ENCODE measurements at regions not wholly inside any gene's neighbourhood (a gene's known extent, or its start where the extent isn't known, plus 50 kb on each side); places are given as distances from the start of the nearest gene placed in this dataset.
A peak's percentile ranks its signal among the peaks of the same experiment; 100 is the strongest.

DNA sequence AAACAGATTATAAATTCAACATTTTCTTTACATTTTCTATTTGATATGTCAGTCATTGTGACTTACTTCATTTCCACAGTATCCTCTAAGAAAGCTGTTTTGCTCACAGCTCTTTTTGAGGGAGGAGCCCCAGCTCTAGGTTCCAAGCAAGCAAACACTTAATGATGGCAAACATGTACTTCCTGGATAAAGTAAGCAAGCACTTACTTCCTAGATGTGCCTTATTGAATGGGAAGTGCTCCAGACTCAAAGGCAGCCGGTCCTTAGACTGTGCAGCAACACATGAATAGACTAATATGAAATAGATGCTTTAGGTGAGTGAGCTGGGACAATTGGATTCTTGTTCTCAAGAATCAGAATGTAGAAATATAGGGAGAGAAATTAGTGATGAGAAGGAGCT, 2149.8 kb upstream of the PIK3C3 start:
- DNase-seq (ENCODE audit: low spot score), result no peak

GRCh38 chr18:39802648-39803229, 2152.3 kb upstream of the PIK3C3 start:
- no peak for DNase-seq (ENCODE audit: low spot score)

- DNase-seq (ENCODE audit: low spot score), result no peak
Measured at GRCh38 chr18:39801848-39802247, 2153.2 kb upstream of the PIK3C3 start.

DNA sequence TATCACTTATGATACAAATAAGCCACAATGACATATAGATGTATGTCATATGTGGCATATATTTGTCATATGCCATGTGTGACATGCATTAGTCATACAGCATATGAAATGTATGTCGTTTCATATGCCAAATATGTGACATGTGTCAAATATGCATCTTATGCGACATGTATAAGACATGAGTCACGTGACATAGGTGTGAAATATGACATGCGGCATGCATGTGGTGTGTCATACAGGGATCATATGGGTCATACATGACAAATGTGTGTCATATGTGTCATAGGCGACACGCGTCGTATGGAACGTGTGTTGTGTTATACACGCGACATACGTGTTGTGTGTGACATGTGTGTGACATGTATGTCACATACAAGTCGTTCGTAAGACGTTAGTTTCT, 2154.0 kb upstream of the PIK3C3 start:
- no peak for DNase-seq (ENCODE audit: low spot score)

DNA sequence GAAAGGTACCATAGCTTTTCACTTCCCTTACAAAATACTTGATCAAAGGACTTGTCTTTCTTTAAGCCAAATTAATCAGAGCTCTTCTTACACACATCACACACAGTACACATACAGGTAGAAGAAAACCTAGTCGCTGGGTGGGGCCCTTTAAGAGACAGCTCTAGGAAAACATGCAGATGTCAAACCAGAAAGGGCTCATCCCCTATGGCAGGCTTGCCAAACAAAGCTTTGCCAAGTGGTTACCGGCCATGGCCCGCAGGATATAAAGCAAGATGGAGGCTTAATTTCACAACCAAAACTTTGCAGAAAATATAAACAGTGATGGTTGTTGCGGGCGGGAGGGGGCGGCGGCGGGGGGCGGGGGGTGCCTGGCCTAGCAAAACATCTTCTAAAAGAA, 2156.0 kb upstream of the PIK3C3 start:
- no peak for DNase-seq (ENCODE audit: low spot score)

DNA sequence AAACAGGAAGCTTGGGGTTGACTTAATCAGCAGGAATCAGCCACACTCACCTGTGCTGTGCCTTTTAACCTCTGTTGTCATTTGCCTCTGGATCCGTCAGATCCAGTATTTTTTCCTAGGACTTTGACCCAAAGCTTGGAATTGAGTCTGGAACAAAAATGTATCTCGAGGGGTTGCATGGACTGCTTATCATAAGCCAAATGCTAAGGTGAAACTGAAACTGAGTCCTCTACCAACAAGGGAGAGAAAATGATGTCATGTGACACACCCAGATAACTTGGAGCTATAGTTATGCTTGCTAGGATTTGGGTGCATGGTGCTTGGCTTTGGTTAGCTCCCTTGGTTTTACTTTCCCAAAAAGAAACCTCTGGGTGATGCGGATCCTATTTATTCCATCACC, 2158.6 kb upstream of the PIK3C3 start:
- no peak for DNase-seq (ENCODE audit: low spot score)

DNA sequence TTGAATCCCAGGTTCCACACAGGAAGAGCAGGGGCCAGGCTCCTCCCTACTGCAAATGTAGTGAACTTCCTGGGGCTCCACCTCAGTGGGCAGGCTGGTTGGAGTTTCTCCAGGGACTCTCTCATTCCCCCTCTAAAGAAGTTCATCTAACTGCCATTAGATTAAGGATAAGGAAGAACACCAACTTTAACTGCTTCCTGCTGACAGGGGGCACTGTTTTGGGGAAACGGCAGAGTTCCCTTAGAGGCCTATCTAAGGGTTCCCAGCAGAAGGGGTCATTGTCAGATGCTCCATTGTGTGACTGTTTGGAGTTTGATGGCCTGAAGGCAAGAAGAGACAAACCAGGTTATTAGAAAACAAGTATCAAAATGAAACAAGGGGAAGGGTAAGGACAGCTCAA, 2159.7 kb upstream of the PIK3C3 start:
- no peak for DNase-seq (ENCODE audit: low spot score)

- DNase-seq (ENCODE audit: low spot score), result no peak
Measured at GRCh38 chr18:39793609-39794008, 2161.4 kb upstream of the PIK3C3 start.

GRCh38 chr18:39788383-39788782, 2166.7 kb upstream of the PIK3C3 start:
- DNase-seq (ENCODE audit: low spot score), result no peak

- DNase-seq (ENCODE audit: low spot score), result no peak
Measured at GRCh38 chr18:39786477-39786876, 2168.6 kb upstream of the PIK3C3 start.

DNA sequence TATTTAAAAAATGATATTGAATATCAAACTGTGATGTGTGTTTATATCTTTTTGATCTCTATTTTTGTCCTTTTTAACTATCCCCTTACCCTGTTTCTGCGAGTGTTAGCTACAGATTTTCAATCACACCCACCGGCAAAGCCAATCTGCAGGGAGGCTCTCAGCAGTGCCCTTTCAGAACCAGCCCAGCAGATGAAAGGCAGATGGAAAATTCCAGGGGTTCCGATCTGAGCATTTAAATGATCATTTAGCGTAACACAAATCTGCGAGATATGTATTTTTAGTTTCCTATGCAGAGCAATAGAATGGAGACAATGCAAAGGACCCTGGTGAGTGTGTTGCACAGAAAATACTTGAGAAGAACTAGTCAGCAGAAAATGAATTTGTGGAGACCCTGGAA, 2170.5 kb upstream of the PIK3C3 start:
- no peak for DNase-seq (ENCODE audit: low spot score)

- DNase-seq (ENCODE audit: low spot score), result peak; percentile 11
Measured at GRCh38 chr18:39781565-39781964, 2173.5 kb upstream of the PIK3C3 start.

DNA sequence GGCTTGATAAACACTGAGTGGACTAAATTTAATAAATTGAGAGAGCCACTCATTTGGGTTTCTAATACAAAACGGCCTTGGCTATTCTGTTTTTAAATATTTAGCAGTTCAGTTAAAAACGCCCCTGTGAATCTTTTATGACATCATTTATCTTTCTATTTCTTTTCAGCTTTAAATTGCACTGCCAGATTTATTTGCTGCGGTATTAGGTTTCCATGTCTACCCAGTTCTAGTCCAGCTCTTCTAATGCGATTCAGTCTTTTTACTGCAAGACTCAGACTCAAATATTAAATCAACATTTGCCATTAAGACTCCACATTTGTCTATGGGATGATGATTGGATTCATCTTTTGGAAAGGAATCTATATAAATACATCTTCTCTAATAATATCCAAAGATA, 2174.3 kb upstream of the PIK3C3 start:
- DNase-seq (ENCODE audit: low spot score), result no peak

DNA sequence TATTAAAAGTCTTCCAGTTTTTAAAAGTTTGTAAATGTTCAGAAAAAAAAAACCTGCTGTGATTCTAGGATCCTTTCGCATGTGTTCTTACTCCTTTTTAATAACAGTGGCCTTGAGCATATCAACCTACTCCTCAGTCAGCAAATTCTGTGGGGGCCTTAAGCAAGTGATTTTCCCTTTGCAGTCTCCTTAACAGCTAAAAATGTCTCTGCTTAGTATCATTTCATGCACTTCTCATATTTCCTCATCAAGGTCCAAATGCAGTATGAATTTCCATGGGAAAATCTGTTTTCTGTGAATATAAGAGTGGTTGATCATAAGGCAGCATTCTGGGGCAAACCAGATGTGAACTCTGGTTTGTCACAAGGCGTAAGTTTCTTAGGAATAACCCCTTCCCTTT, 2175.1 kb upstream of the PIK3C3 start:
- DNase-seq (ENCODE audit: low spot score), result no peak

DNA sequence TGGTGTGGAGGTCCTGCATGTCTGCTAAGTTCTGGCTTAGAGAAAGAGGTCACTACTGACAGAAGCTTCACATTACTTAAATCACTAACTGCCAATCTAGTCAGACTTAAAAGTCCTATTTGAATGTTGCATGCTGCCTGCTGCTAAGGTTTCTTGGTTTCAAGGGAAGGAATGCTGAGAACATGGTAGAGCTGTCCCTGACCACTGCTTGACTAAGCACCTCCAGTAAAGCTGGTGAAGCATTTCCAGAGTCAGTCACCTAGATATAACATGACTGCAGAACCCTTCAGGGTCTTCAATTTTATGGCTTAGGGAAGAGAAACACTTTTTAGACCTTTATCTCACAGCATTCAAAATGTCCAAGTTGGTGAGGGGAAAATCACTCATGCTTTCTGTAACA, 2178.3 kb upstream of the PIK3C3 start:
- no peak for DNase-seq (ENCODE audit: low spot score)

DNA sequence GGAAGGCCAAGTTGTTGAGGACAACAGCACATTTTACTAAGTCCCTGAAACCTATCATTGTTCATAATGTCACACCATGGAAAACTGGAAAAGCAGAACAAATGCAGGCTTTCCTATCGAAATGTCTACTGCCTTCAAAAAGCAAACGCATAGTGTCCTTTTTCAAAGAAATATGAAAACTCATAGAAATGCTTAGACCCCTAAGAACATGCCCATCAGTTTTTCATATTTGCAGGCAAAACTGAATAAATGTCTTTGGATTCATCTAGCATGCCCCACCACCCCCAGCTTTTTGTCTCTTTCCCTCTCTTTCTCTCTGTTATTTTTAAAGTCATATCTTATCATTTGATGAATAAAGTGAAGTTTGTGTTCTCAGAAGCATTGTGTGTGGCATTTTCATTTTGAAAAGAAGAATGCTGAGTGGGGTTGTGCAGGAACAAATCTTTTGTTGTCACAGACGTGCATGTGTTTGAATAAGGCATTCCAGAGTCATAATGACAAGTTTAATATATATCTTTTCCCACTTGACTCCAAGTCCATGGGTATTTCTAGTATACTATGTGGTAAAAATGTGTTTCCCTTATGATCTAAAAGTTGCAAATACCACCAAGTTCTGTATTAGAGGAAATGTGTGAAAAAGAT, 2180.0 kb upstream of the PIK3C3 start:
- no peak for DNase-seq (ENCODE audit: low spot score)

- DNase-seq (ENCODE audit: low spot score), result no peak
Measured at GRCh38 chr18:39773646-39774045, 2181.4 kb upstream of the PIK3C3 start.

GRCh38 chr18:39772155-39772919, 2182.7 kb upstream of the PIK3C3 start:
- DNase-seq (ENCODE audit: low spot score), result no peak

DNA sequence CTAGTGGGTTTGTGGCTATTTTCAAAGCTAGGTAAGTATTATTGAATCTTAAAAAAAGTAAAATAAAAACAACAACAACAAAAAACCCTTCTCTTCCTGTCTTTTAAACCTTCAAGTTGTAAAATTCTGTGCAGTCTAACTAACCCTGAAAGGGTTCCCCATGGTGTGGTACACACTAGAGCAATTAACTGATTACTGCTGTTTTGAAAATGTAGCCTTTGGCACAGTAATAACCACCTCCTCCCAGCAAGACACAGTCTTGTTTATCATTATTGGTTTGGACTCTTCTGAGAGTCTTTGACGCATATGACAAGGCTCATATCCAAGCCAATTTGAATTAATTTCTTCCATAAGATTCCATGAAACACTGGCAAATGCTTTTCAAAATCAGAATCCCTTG, 2184.6 kb upstream of the PIK3C3 start:
- no peak for DNase-seq (ENCODE audit: low spot score)

DNA sequence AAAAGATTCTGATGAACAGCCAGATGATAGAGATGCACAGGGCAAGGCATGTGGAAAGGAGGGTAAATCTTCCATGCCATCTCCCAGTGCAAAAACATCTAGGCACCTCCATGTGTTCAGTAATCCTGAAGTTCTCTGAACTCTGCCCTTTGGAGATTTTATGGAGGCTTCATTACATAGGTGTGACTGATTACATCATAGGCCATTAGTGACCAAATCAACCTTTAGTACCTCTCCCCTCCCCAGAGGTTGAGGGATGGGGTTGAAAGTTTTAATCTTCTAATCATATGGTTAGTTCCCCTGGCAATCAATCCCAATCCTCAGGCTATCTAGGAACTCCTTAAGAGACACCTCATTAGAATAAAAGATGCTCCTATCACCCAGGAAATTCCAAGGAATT, 2190.2 kb upstream of the PIK3C3 start:
- DNase-seq (ENCODE audit: low spot score), result no peak

- DNase-seq (ENCODE audit: low spot score), result no peak
Measured at GRCh38 chr18:39761273-39761672, 2193.8 kb upstream of the PIK3C3 start.

DNA sequence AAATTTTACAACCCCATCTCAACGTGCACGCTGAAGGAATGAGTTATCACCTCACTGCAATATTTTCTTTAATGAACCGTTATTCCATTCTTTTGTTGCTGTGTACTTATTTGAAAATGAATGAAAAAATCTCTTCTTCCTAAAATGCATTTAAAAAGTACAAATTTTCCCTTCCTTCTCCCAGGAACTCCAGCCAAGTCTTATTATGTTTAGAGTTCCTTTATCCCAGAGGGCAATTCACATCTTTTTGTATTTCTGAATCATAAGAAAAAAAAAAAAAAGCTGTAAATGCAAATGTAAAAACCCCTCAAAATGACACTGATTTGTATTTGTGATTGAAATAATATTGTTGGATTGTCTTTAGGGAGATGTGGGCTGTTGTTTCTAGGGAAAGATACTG, 2194.3 kb upstream of the CELF4 start:
- DNase-seq (ENCODE audit: low spot score), result no peak

- DNase-seq (ENCODE audit: low spot score), result no peak
Measured at GRCh38 chr18:39753178-39753577, 2187.6 kb upstream of the CELF4 start.

DNA sequence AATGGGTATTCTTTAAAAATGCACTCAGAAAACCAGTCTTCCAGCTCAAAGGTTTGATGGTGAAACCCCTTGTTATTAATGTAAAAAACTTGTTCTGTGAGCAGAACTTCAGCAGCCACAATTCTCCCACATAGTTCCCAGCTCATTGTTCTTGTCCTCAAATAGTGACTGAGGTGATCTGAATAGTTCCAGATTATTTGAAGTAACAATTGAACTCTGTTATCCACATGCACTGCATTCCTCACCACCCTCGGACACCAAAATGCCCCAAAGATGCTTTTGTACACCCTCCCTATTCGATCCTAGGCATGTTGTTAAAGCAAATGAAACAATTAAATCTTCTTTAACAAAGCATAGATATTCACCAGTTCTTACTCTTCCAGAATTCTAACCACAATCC, 2186.8 kb upstream of the CELF4 start:
- DNase-seq (ENCODE audit: low spot score), result no peak

All from Ammon's horn (tissue), 1 donor.